ENCODE measurements at regions not wholly inside any gene's neighbourhood (a gene's known extent, or its start where the extent isn't known, plus 50 kb on each side); places are given as distances from the start of the nearest gene placed in this dataset.

DNA sequence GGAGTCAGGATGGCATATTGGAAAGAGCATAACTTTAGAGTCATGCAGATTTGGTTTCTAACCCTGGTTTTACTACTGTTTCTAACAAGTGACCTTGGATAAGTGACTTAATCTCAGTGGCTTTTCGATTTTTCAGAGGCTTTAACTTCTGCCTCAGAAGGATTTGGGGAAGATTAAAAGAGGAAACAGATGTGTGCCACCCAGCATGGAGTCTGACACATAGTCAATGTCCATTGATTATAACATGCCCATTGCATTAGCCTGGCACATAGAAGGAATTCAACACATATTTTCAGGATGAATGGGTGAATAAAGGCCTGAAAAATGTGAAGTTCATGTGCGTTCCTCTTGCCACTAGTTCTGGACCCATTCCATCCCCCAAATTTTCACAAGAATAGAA lies 438.2 kb downstream of the EPHA4 start:
- TF ChIP-seq, protein P1, sequence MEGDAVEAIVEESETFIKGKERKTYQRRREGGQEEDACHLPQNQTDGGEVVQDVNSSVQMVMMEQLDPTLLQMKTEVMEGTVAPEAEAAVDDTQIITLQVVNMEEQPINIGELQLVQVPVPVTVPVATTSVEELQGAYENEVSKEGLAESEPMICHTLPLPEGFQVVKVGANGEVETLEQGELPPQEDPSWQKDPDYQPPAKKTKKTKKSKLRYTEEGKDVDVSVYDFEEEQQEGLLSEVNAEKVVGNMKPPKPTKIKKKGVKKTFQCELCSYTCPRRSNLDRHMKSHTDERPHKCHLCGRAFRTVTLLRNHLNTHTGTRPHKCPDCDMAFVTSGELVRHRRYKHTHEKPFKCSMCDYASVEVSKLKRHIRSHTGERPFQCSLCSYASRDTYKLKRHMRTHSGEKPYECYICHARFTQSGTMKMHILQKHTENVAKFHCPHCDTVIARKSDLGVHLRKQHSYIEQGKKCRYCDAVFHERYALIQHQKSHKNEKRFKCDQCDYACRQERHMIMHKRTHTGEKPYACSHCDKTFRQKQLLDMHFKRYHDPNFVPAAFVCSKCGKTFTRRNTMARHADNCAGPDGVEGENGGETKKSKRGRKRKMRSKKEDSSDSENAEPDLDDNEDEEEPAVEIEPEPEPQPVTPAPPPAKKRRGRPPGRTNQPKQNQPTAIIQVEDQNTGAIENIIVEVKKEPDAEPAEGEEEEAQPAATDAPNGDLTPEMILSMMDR (IDR thresholded peaks at IDR 0.05), result no peak
- no peak for ATAC-seq (ENCODE audit: low FRiP score)
- DNase-seq (ENCODE audit: low spot score), result no peak

DNA sequence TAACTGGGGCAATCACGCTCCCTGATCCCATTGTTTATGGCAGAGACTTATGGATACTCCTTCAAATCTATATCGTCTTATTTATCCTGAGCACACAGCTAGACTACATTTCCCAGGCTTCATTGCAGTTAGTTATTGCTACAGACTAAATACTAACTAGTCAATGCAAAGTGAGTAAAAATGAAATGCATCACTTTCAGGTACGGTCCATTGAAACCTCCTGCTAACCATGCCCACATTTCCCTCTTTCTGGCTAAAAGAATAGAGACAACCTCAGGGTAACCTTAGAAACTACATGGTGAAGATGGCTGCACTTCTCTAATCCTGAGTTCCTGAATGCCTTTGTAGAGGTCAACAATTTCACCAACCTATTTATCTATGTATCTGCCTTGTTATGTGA lies 437.4 kb downstream of the EPHA4 start:
- DNase-seq (ENCODE audit: low spot score), result no peak
- no peak for ATAC-seq (ENCODE audit: low FRiP score)
- TF ChIP-seq, protein P1 (IDR thresholded peaks at IDR 0.05), result no peak

GRCh38 chr2:221135699-221136098 lies 436.4 kb downstream of the EPHA4 start:
- TF ChIP-seq, protein P1 (IDR thresholded peaks at IDR 0.05), result no peak
- no peak for ATAC-seq (ENCODE audit: low FRiP score)
- no peak for DNase-seq (ENCODE audit: low spot score)

DNA sequence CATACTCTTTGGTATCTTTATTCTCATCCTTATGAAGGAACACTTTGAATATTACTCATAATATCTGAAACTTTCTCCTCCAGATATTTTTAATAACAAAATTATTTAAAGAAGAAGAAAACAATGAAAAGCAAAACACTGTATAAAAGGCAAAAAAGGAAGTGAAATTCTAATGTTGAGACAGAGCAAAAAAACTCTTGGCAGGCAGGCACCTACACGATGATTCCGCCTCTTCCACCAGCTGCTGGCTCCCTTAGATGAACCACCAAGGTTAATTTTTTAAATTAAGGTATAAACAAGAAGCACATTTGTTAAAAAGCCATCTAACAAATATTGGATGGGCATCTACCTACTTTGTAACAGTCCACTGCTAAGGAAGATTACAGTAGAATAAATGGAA lies 434.7 kb downstream of the EPHA4 start:
- no peak for ATAC-seq (ENCODE audit: low FRiP score)
- TF ChIP-seq, protein P1 (IDR thresholded peaks at IDR 0.05), result no peak

GRCh38 chr2:221142341-221142740 lies 429.8 kb downstream of the EPHA4 start:
- TF ChIP-seq, protein P1 (IDR thresholded peaks at IDR 0.05), result no peak
- no peak for ATAC-seq (ENCODE audit: low FRiP score)
- no peak for DNase-seq (ENCODE audit: low spot score)

More for the DNA sequence above, 434.7 kb downstream of the EPHA4 start:
- DNase-seq (ENCODE audit: low spot score), result no peak

GRCh38 chr2:221143231-221143630 lies 428.9 kb downstream of the EPHA4 start:
- TF ChIP-seq, protein P1 (IDR thresholded peaks at IDR 0.05), result no peak
- DNase-seq (ENCODE audit: low spot score), result no peak
- no peak for ATAC-seq (ENCODE audit: low FRiP score)

DNA sequence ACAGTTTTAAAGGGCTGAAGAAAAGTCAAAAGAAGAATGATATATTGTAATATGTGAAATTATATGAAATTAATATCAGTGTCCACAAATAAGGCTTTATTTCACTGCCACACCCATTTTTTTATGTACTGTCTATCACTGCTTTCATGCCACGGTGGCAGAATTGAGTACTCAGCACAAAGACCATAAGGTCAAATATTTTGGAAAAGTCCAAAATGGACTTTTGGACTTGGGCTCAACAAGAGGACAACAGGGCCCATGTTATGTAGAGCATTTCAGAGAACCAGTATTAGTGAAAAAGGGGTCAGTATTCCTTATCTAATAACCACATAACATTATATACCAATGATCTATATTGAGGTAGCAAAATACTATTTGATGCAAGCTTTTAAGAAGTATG lies 427.2 kb downstream of the EPHA4 start:
- no peak for ATAC-seq (ENCODE audit: low FRiP score)

More for the DNA sequence above, 427.2 kb downstream of the EPHA4 start:
- DNase-seq (ENCODE audit: low spot score), result no peak
- TF ChIP-seq, protein P1 (IDR thresholded peaks at IDR 0.05), result no peak

All from omental fat pad (tissue), 3 donors.